CD4-positive, alpha-beta memory T cell (primary cell): ENCODE measurements at regions not wholly inside any gene's neighbourhood (a gene's known extent, or its start where the extent isn't known, plus 50 kb on each side); places are given as distances from the start of the nearest gene placed in this dataset.

Experiments used
- CTCF ChIA-PET: fragments of 350-600 bp; sonication (Branson Sonifier 250); formaldehyde crosslinking; loops from one replicate; lab custom pipeline; 2021; ENCODE audit warnings: inconsistent platforms; ENCODE audit not compliant: partially characterized antibody; lab: Charles Lee
- POLR2A ChIA-PET: fragments of 350-600 bp; sonication (Branson Sonifier 250); formaldehyde crosslinking; loops from one replicate; lab custom pipeline; 2021; ENCODE audit not compliant: partially characterized antibody; lab: Charles Lee
- DNase-seq, 5 donors: peaks; one replicate each; pipeline versions ENCODE4 v3.0.0 to v3.0.0-alpha.2; 2020 to 2022; ENCODE audit warnings: mixed read lengths in 1 of 5
- H3K27ac ChIP-seq: one replicate; pipeline ENCODE4 v1.7.0; 2013; ENCODE audit warnings: low read depth, low read length
- H3K27me3 ChIP-seq: 2 replicates; pipeline ENCODE4 v1.7.0; 2013; ENCODE audit warnings: mild to moderate bottlenecking, low read length, moderate library complexity; ENCODE audit not compliant: insufficient read depth
- H3K36me3 ChIP-seq: 2 replicates; pipeline ENCODE4 v1.7.0; 2013; ENCODE audit warnings: mild to moderate bottlenecking, low read length, moderate library complexity; ENCODE audit not compliant: insufficient read depth
- H3K4me1 ChIP-seq: 2 replicates; pipeline ENCODE4 v1.7.0; 2013; ENCODE audit warnings: mild to moderate bottlenecking, low read length, moderate library complexity; ENCODE audit not compliant: insufficient read depth
- H3K4me3 ChIP-seq, 2 donors: one replicate each; pipeline ENCODE4 v1.7.0; 2013; ENCODE audit warnings: low read length in 2 of 2, mild to moderate bottlenecking in 1 of 2
- H3K9me3 ChIP-seq, 2 donors: one replicate each; pipeline ENCODE4 v1.7.0; 2013; ENCODE audit warnings: low read length in 2 of 2, control low read depth in 1 of 2; ENCODE audit not compliant: control insufficient read depth in 1 of 2
- H3K27ac Mint-ChIP-seq, 7 donors: one replicate each; pipeline ENCODE4 v1.8.0; 2020 to 2021; ENCODE audit warnings: mixed read lengths in 7 of 7, mild to moderate bottlenecking in 6 of 7, inconsistent platforms in 3 of 7, moderate library complexity in 3 of 7
- H3K27me3 Mint-ChIP-seq, 2 donors: one replicate each; pipeline ENCODE4 v1.8.0; 2020 to 2021; ENCODE audit warnings: mixed read lengths in 2 of 2
- H3K36me3 Mint-ChIP-seq, 2 donors: one replicate each; pipeline ENCODE4 v1.8.0; 2020 to 2021; ENCODE audit warnings: mixed read lengths in 2 of 2, inconsistent platforms in 1 of 2, mild to moderate bottlenecking in 1 of 2
- H3K4me1 Mint-ChIP-seq, 4 donors: one replicate each; pipeline ENCODE4 v1.8.0; 2020 to 2021; ENCODE audit warnings: mixed read lengths in 4 of 4, mild to moderate bottlenecking in 1 of 4
- H3K4me3 Mint-ChIP-seq, 8 donors: one replicate each; pipeline ENCODE4 v1.8.0; 2020 to 2021; ENCODE audit warnings: mixed read lengths in 8 of 8, mild to moderate bottlenecking in 7 of 8, moderate library complexity in 6 of 8, inconsistent platforms in 3 of 8
- H3K9me3 Mint-ChIP-seq, 8 donors: one replicate each; pipeline ENCODE4 v1.8.0; 2020 to 2021; ENCODE audit warnings: mixed read lengths in 8 of 8, mild to moderate bottlenecking in 5 of 8, inconsistent platforms in 3 of 8, moderate library complexity in 1 of 8
- intact Hi-C: fragments of 100-400 bp; cut with micrococcal nuclease; formaldehyde crosslinking; loops from one replicate; pipeline ENCODE4 v1.15.1; 2023

- intact Hi-C loops, result no loop called here
- no peak overlapping the region for H3K27ac ChIP-seq
- CTCF ChIA-PET, result no interaction called here
- H3K27ac Mint-ChIP-seq, result no peak overlapping the region
- no peaks in the 10 kb centered on the region for H3K4me1 Mint-ChIP-seq
- no peaks in the 10 kb centered on the region for H3K27me3 ChIP-seq
- no peaks in the 10 kb centered on the region for H3K36me3 ChIP-seq
- H3K36me3 Mint-ChIP-seq, result no peaks in the 10 kb centered on the region
- H3K4me3 ChIP-seq, result no peak overlapping the region
- no peaks in the 10 kb centered on the region for H3K4me1 ChIP-seq
- H3K9me3 Mint-ChIP-seq, result peaks cover 0 to 14% (median 0%) of the 10 kb centered on the region in 8 donors
- no peak for DNase-seq
- POLR2A ChIA-PET, result no interaction called here
- H3K4me3 Mint-ChIP-seq, result no peak overlapping the region
- no peaks in the 10 kb centered on the region for H3K9me3 ChIP-seq
- peaks cover 12 to 16% of the 10 kb centered on the region in 2 donors for H3K27me3 Mint-ChIP-seq
Observed at GRCh38 chr6:165875946-165876345, 212.9 kb upstream of the PDE10A start.

DNA sequence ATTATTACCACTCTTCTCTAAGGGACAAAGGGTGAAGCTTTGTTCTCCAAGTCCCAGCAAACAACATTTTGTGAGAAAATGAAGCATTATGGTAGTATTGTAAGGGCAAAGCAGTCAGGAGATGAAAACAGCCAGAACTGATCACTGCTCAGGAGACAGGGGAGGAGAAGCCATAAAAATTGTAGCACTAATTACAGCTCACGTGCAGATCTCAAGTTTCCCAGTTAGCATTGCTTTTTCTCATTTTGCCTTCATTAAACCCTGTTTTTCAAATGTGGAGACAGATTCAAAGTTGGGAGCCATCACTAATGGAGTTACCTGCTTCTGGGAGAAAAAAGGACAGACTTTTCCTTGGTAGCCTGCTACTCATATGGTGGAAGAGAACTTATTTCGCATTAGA lies 210.9 kb upstream of the PDE10A start:
- no peak overlapping the region for H3K4me3 ChIP-seq
- H3K27me3 Mint-ChIP-seq, result peaks cover 5 to 12% of the 10 kb centered on the region in 2 donors
- no peak overlapping the region for H3K27ac ChIP-seq
- H3K27me3 ChIP-seq, result no peaks in the 10 kb centered on the region
- intact Hi-C loops, result no loop called here
- peaks cover 9 to 23% (median 13%) of the 10 kb centered on the region in 8 donors for H3K9me3 Mint-ChIP-seq
- H3K36me3 ChIP-seq, result no peaks in the 10 kb centered on the region
- DNase-seq, result no peak
- no peaks in the 10 kb centered on the region for H3K9me3 ChIP-seq
- ChIA-PET CTCF (no interaction called here), POLR2A (no interaction called here)
- H3K27ac Mint-ChIP-seq, result no peak overlapping the region
- H3K4me3 Mint-ChIP-seq, result no peak overlapping the region
- H3K4me1 ChIP-seq, result no peaks in the 10 kb centered on the region
- H3K4me1 Mint-ChIP-seq, result no peaks in the 10 kb centered on the region
- H3K36me3 Mint-ChIP-seq, result no peaks in the 10 kb centered on the region

DNA sequence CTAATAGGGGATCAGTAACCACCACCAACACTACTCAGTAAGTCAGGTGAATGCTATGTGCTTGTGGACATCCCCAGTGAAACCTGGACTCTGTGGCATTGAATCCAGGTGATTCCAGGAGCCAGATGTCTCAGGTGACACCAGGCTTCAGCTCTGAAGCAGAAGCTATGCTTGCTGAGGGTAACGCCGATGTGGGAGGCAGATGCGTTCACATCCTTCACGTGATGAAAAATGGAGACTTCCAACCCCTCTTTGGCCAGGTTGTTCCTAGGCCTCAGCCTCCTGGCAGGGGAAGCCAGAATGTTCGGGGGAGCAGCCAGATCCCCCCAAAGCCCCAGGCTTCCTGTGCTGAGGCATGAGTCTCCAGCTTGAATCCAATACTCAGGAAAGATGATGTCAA lies 209.8 kb upstream of the PDE10A start:
- intact Hi-C loops, result no loop called here
- ChIA-PET POLR2A (no interaction called here), CTCF (interaction anchor here (1.7 kb wide), 1 partner anchor 23 kb away, joined by 6 read pairs; no protein-coding TSS in a partner anchor)
- no peak for DNase-seq
- Histone ChIP-seq H3K4me3 (no peak overlapping the region), H3K27ac (no peak overlapping the region), H3K36me3 (no peaks in the 10 kb centered on the region), H3K9me3 (no peaks in the 10 kb centered on the region), H3K4me1 (no peaks in the 10 kb centered on the region), H3K27me3 (no peaks in the 10 kb centered on the region)
- H3K27ac Mint-ChIP-seq, result no peak overlapping the region
- H3K9me3 Mint-ChIP-seq, result peaks cover 9 to 24% (median 14%) of the 10 kb centered on the region in 8 donors
- no peak overlapping the region for H3K4me3 Mint-ChIP-seq
- no peaks in the 10 kb centered on the region for H3K4me1 Mint-ChIP-seq
- H3K27me3 Mint-ChIP-seq, result peaks cover 5 to 12% of the 10 kb centered on the region in 2 donors
- H3K36me3 Mint-ChIP-seq, result no peaks in the 10 kb centered on the region

DNA sequence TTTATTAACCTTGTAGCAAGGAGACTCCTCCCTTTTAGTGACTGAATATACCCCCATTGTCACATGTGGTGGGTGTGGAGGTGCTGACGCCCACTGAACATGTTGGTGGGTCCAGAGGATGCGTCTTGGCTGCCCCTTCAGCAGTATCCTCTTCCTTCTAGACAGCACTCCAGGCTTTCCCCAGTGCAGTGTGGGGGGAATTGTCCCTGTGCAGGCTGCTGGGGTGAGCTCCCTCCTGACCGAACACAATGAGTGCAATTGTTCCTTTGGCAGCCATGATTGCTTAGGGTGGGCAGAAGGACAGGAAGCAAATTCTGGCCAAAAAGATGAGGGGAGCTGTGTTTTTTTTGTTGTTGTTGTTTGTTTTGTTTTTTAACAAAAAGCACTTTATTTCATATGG lies 209.3 kb upstream of the PDE10A start:
- peaks cover 5 to 14% of the 10 kb centered on the region in 2 donors for H3K27me3 Mint-ChIP-seq
- no peak for DNase-seq
- Histone ChIP-seq H3K4me3 (no peak overlapping the region), H3K27ac (no peak overlapping the region), H3K27me3 (no peaks in the 10 kb centered on the region), H3K9me3 (no peaks in the 10 kb centered on the region), H3K4me1 (no peaks in the 10 kb centered on the region), H3K36me3 (no peaks in the 10 kb centered on the region)
- intact Hi-C loops, result no loop called here
- no peaks in the 10 kb centered on the region for H3K4me1 Mint-ChIP-seq
- peaks cover 9 to 24% (median 16%) of the 10 kb centered on the region in 8 donors for H3K9me3 Mint-ChIP-seq
- H3K27ac Mint-ChIP-seq, result no peak overlapping the region
- ChIA-PET POLR2A (no interaction called here), CTCF (interaction anchor here (1.7 kb wide), 1 partner anchor 22 kb away, joined by 6 read pairs; no protein-coding TSS in a partner anchor)
- no peak overlapping the region for H3K4me3 Mint-ChIP-seq
- no peaks in the 10 kb centered on the region for H3K36me3 Mint-ChIP-seq

DNA sequence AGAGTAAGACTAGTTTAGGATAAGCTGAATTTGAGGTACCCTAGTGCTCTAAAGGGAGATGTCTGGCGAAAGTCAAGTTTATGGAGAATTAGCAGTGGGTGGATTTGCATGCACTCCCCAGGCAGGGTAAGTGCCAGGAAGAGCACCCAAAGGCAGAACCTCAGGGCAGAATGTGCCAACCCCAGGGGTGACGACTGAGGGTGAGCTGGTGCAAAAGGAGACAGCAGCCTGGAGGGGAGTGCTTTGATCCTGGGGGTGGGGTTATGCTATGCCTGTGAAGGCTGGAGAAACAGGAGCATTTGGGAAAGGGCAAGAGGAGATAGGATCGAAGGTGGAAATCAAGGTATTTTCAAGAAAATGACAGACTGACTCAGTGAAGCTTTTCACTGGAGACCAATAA lies 208.5 kb upstream of the PDE10A start:
- Mint-ChIP-seq H3K4me3 (no peak overlapping the region), H3K9me3 (peaks cover 9 to 27% (median 18%) of the 10 kb centered on the region in 8 donors), H3K27ac (no peak overlapping the region), H3K27me3 (peaks cover 5 to 11% of the 10 kb centered on the region in 2 donors), H3K4me1 (no peaks in the 10 kb centered on the region), H3K36me3 (no peaks in the 10 kb centered on the region)
- no peak for DNase-seq
- Histone ChIP-seq H3K27me3 (no peaks in the 10 kb centered on the region), H3K27ac (no peak overlapping the region), H3K9me3 (no peaks in the 10 kb centered on the region), H3K4me3 (no peak overlapping the region), H3K36me3 (no peaks in the 10 kb centered on the region), H3K4me1 (no peaks in the 10 kb centered on the region)
- POLR2A ChIA-PET, result no interaction called here
- intact Hi-C loops, result no loop called here
- CTCF ChIA-PET, result interaction anchor here (1.7 kb wide), 1 partner anchor 22 kb away, joined by 6 read pairs; no protein-coding TSS in a partner anchor

DNA sequence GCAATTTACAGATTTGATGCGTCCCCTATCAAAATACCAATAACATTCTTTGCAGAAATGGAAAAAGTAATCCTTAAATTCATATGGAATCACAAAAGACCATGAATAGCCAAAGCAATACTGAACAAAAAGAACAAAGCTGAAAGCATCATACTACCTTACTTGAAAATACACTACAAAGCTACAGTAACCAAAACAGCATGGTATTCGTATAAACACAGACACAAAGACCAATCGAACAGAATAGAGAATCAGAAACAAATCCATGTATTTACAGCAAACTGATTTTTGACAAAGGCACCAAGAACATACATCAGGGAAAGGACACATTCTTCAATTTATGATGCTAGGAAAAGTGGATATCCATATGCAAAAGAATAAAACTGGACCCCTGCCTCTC lies 206.5 kb upstream of the PDE10A start:
- Histone ChIP-seq H3K27ac (no peak overlapping the region), H3K4me1 (no peaks in the 10 kb centered on the region), H3K27me3 (no peaks in the 10 kb centered on the region), H3K4me3 (no peak overlapping the region), H3K9me3 (no peaks in the 10 kb centered on the region), H3K36me3 (no peaks in the 10 kb centered on the region)
- peaks cover 4 to 5% of the 10 kb centered on the region in 2 donors for H3K27me3 Mint-ChIP-seq
- H3K27ac Mint-ChIP-seq, result peak overlapping the region in 1 of 7 donors; percentile 29
- no peaks in the 10 kb centered on the region for H3K4me1 Mint-ChIP-seq
- DNase-seq, result no peak
- no peak overlapping the region for H3K4me3 Mint-ChIP-seq
- H3K9me3 Mint-ChIP-seq, result peaks cover 9 to 39% (median 30%) of the 10 kb centered on the region in 8 donors
- CTCF ChIA-PET, result no interaction called here
- H3K36me3 Mint-ChIP-seq, result no peaks in the 10 kb centered on the region
- intact Hi-C loops, result no loop called here
- POLR2A ChIA-PET, result no interaction called here

DNA sequence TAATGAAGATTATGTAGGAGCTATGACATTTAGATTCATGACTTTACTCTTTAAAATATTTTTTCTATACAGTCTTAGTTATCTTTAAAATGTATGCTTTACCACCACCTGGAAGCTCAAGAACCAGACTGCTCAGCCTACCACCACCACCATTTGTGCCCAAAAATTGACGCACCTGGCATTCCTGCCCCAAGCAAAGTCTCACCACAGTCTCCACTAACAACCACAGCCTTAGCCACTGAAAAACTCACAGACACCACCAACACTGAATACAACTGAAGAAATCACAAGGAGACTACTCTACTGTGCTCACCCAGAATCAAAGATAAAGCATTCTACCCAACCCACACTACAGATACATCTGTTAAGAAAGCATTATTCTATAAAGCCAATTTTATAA lies 201.9 kb upstream of the PDE10A start:
- no peaks in the 10 kb centered on the region for H3K4me1 Mint-ChIP-seq
- no peaks in the 10 kb centered on the region for H3K9me3 ChIP-seq
- DNase-seq, result no peak
- H3K36me3 Mint-ChIP-seq, result no peaks in the 10 kb centered on the region
- no peak overlapping the region for H3K4me3 Mint-ChIP-seq
- no peak overlapping the region for H3K4me3 ChIP-seq
- H3K27me3 Mint-ChIP-seq, result peaks cover 6 to 10% of the 10 kb centered on the region in 2 donors
- ChIA-PET CTCF (no interaction called here), POLR2A (no interaction called here)
- H3K27ac ChIP-seq, result no peak overlapping the region
- intact Hi-C loops, result no loop called here
- peaks cover 7 to 32% (median 24%) of the 10 kb centered on the region in 8 donors for H3K9me3 Mint-ChIP-seq
- no peaks in the 10 kb centered on the region for H3K4me1 ChIP-seq
- H3K27me3 ChIP-seq, result no peaks in the 10 kb centered on the region
- H3K27ac Mint-ChIP-seq, result no peak overlapping the region
- no peaks in the 10 kb centered on the region for H3K36me3 ChIP-seq

DNA sequence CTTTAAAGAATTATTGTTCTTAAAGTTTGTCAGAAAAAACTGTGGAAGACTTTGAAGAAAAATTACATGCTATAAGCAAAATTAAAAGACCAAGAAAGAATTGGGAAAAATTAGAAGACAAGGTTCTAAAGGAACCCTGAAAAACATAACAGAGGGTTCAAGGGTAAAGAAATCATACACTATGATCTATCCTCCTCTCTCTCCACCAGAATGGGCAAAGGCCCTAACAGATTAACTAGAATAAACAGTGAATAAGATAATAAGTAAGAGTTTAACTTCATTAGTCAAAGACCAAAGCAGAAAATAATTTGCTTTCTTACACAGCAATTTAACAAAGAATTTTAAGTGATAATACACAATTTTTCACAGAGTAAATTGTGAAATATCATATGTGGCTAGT lies 201.2 kb upstream of the PDE10A start:
- Mint-ChIP-seq H3K4me3 (no peak overlapping the region), H3K4me1 (no peaks in the 10 kb centered on the region), H3K27me3 (peaks cover 6 to 10% of the 10 kb centered on the region in 2 donors), H3K27ac (no peak overlapping the region), H3K9me3 (peaks cover 2 to 25% (median 18%) of the 10 kb centered on the region in 8 donors), H3K36me3 (no peaks in the 10 kb centered on the region)
- Histone ChIP-seq H3K4me1 (no peaks in the 10 kb centered on the region), H3K27me3 (no peaks in the 10 kb centered on the region), H3K9me3 (no peaks in the 10 kb centered on the region), H3K36me3 (no peaks in the 10 kb centered on the region), H3K4me3 (no peak overlapping the region), H3K27ac (no peak overlapping the region)
- ChIA-PET POLR2A (no interaction called here), CTCF (no interaction called here)
- intact Hi-C loops, result no loop called here
- no peak for DNase-seq
